Lower leg skin (tissue), 4 donors: ENCODE measurements at regions not wholly inside any gene's neighbourhood (a gene's known extent, or its start where the extent isn't known, plus 50 kb on each side); places are given as distances from the start of the nearest gene placed in this dataset.

Source experiments
- DNase-seq, 2 donors: peaks; one replicate each; pipeline ENCODE4 v3.0.0-alpha.2; 2019; ENCODE audit warnings: low spot score in 2 of 2
- H3K4me3 ChIP-seq: fragments of 200-600 bp; sonication (generic); 2 replicates; pipeline ENCODE4 v1.5.1; 2017; ENCODE audit warnings: mild to moderate bottlenecking, low read depth; ENCODE audit not compliant: poor library complexity, severe bottlenecking
- CTCF ChIP-seq, 3 donors: fragments of 450-650 bp; IDR thresholded peaks; one replicate each; pipeline ENCODE4 v1.5.1; 2016; ENCODE audit warnings: antibody characterized with exemption in 3 of 3, mild to moderate bottlenecking in 3 of 3, moderate library complexity in 2 of 3
- POLR2A ChIP-seq, 2 donors: fragments of 450-650 bp; IDR thresholded peaks; one replicate each; pipeline ENCODE4 v1.6.1; 2016 to 2017; ENCODE audit warnings: antibody characterized with exemption in 2 of 2, mild to moderate bottlenecking in 1 of 2, moderate library complexity in 1 of 2
- WGBS, 2 donors: methylation state at CpG; one replicate each; pipeline ENCODE4 v1.1.5; 2018; 5-methylcytosine and 5-hydroxymethylcytosine counted together
- intact Hi-C: fragments of 100-400 bp; cut with DNase I; formaldehyde crosslinking; loops from one replicate; pipeline ENCODE4 v1.15.0; 2023; ENCODE audit warnings: low total_unique reads

GRCh38 chr10:2676455-2676854, 390.9 kb upstream of the PFKP start:
- no peak overlapping the region for H3K4me3 ChIP-seq
- DNase-seq = no peak
- TF ChIP-seq POLR2A (IDR thresholded peaks at IDR 0.05) = no peak
- TF ChIP-seq CTCF (IDR thresholded peaks at IDR 0.05) = no peak
- intact Hi-C loops = no loop called here
- WGBS, 2 donors = 93 to 95% methylated on average over 1 of the region's 1 CpG

GRCh38 chr10:2674451-2674850, 392.9 kb upstream of the PFKP start:
- H3K4me3 ChIP-seq = no peak overlapping the region
- intact Hi-C loops = no loop called here
- no peak for DNase-seq
- TF ChIP-seq POLR2A (IDR thresholded peaks at IDR 0.05) (no peak), CTCF (IDR thresholded peaks at IDR 0.05) (no peak)

GRCh38 chr10:2670864-2671263, 396.5 kb upstream of the PFKP start:
- intact Hi-C loops = no loop called here
- no peak for DNase-seq
- no peak for TF ChIP-seq POLR2A (IDR thresholded peaks at IDR 0.05)
- WGBS, 2 donors = 72 to 78% methylated on average over 7 of the region's 7 CpGs
- no peak overlapping the region for H3K4me3 ChIP-seq

GRCh38 chr10:2665772-2666171, 401.6 kb upstream of the PFKP start:
- intact Hi-C loops = no loop called here
- TF ChIP-seq POLR2A (IDR thresholded peaks at IDR 0.05) (no peak), CTCF (IDR thresholded peaks at IDR 0.05) (no peak)

GRCh38 chr10:2660276-2660675, 407.1 kb upstream of the PFKP start:
- H3K4me3 ChIP-seq = no peak overlapping the region
- TF ChIP-seq CTCF (IDR thresholded peaks at IDR 0.05) = no peak
- TF ChIP-seq POLR2A (IDR thresholded peaks at IDR 0.05) = no peak
- intact Hi-C loops = no loop called here
- WGBS, 2 donors = 55 to 57% methylated on average over 10 of the region's 10 CpGs
- no peak for DNase-seq

More at GRCh38 chr10:2665772-2666171, 401.6 kb upstream of the PFKP start:
- DNase-seq = no peak
- H3K4me3 ChIP-seq = no peak overlapping the region

- H3K4me3 ChIP-seq = no peak overlapping the region
- TF ChIP-seq POLR2A (IDR thresholded peaks at IDR 0.05) = no peak
- no peak for TF ChIP-seq CTCF (IDR thresholded peaks at IDR 0.05)
- DNase-seq = no peak
- intact Hi-C loops = no loop called here
- WGBS, 2 donors = 63 to 77% methylated on average over 8 of the region's 8 CpGs
Observed at GRCh38 chr10:2659660-2660209, 407.6 kb upstream of the PFKP start.
